Upper lobe of left lung (tissue), 4 donors: ENCODE measurements at regions not wholly inside any gene's neighbourhood (a gene's known extent, or its start where the extent isn't known, plus 50 kb on each side); places are given as distances from the start of the nearest gene placed in this dataset.

Source experiments
- CTCF ChIP-seq, 6 experiments: fragments of 450-650 bp in 4 of 6; fragments of 200-600 bp in 2 of 6; sonication (generic) in 2 of 6; IDR thresholded peaks; one replicate each; pipeline ENCODE4 v1.5.1; 2016 to 2019; ENCODE audit warnings: antibody characterized with exemption in 6 of 6
- EP300 ChIP-seq, 4 donors: sonication (generic); formaldehyde crosslinking; IDR thresholded peaks; one replicate each; pipeline ENCODE4 v1.5.1; 2017; ENCODE audit warnings: antibody characterized with exemption in 4 of 4, control low read depth in 2 of 4
- POLR2A ChIP-seq, 4 donors: fragments of 450-650 bp; IDR thresholded peaks; one replicate each; pipeline ENCODE4 v1.5.1; 2016 to 2017; ENCODE audit warnings: antibody characterized with exemption in 4 of 4, mild to moderate bottlenecking in 2 of 4
- POLR2AphosphoS5 ChIP-seq, 2 donors: sonication (generic); formaldehyde crosslinking; IDR thresholded peaks; one replicate each; pipeline ENCODE4 v1.5.1; 2017; ENCODE audit warnings: antibody characterized with exemption in 2 of 2

- TF ChIP-seq CTCF (IDR thresholded peaks at IDR 0.05) = no peak
- no peak for TF ChIP-seq POLR2A (IDR thresholded peaks at IDR 0.05)
- TF ChIP-seq EP300 (IDR thresholded peaks at IDR 0.05) = no peak
- TF ChIP-seq POLR2AphosphoS5 (IDR thresholded peaks at IDR 0.05) = no peak
Measured at GRCh38 chr20:63072231-63072791, 65.5 kb upstream of the BHLHE23 start.
